Fibroblast of lung (primary cell): ENCODE measurements at regions not wholly inside any gene's neighbourhood (a gene's known extent, or its start where the extent isn't known, plus 50 kb on each side); places are given as distances from the start of the nearest gene placed in this dataset.

Experiments used
- DNase-seq, 2 donors: peaks; one replicate each; pipeline versions ENCODE4 v3.0.0 to v3.0.0-alpha.2; 2010; ENCODE audit warnings: low read depth in 2 of 2
- H2AFZ ChIP-seq: 2 replicates; pipeline ENCODE4 v1.5.1; 2012; ENCODE audit warnings: low read length, control low read depth, inconsistent platforms
- H3K27ac ChIP-seq: 2 replicates; pipeline ENCODE4 v1.5.1; 2011; ENCODE audit warnings: low read length, control low read depth; ENCODE audit not compliant: insufficient read depth
- H3K27me3 ChIP-seq: 2 replicates; pipeline ENCODE4 v1.5.1; 2011; ENCODE audit warnings: mild to moderate bottlenecking, low read length; ENCODE audit not compliant: control insufficient read depth, insufficient read depth
- H3K36me3 ChIP-seq: 2 replicates; pipeline ENCODE4 v1.5.1; 2011; ENCODE audit warnings: low read length; ENCODE audit not compliant: control insufficient read depth, insufficient read depth
- H3K4me1 ChIP-seq: 2 replicates; pipeline ENCODE4 v1.5.1; 2011; ENCODE audit warnings: low read length; ENCODE audit not compliant: control insufficient read depth, insufficient read depth; ENCODE audit errors: extremely low read depth
- H3K4me2 ChIP-seq: 2 replicates; pipeline ENCODE4 v1.5.1; 2011; ENCODE audit warnings: low read length, control low read depth; ENCODE audit not compliant: insufficient read depth; ENCODE audit errors: extremely low read depth
- H3K4me3 ChIP-seq, 4 experiments: fragments of 200-600 bp in 1 of 4; sonication (generic) in 1 of 4; replicated peaks in 1 of 4; 2 replicates each; pipeline ENCODE4 v1.5.1; 2011 to 2016; ENCODE audit warnings: low read length in 4 of 4, low read depth in 3 of 4, mild to moderate bottlenecking in 3 of 4, control low read depth in 2 of 4, inconsistent platforms in 1 of 4, mixed read lengths in 1 of 4; ENCODE audit not compliant: insufficient read depth in 1 of 4; ENCODE audit errors: control extremely low read depth in 1 of 4
- H3K79me2 ChIP-seq: 2 replicates; pipeline ENCODE4 v1.5.1; 2012; ENCODE audit warnings: mild to moderate bottlenecking, low read length, inconsistent platforms; ENCODE audit not compliant: control insufficient read depth, insufficient read depth
- H3K9ac ChIP-seq: 2 replicates; pipeline ENCODE4 v1.5.1; 2011; ENCODE audit warnings: mild to moderate bottlenecking, low read length, control low read depth; ENCODE audit not compliant: insufficient read depth
- H3K9me3 ChIP-seq: 2 replicates; pipeline ENCODE4 v1.5.1; 2012; ENCODE audit warnings: low read depth, low read length; ENCODE audit not compliant: control insufficient read depth, insufficient read depth
- H4K20me1 ChIP-seq: 2 replicates; pipeline ENCODE4 v1.5.1; 2011; ENCODE audit warnings: low read length; ENCODE audit not compliant: control insufficient read depth, insufficient read depth; ENCODE audit errors: extremely low read depth
- CTCF ChIP-seq, 2 donors: IDR thresholded peaks in 1 of 2; conservative IDR thresholded peaks in 1 of 2; 1 replicate in 1 of 2; 2 replicates in 1 of 2; pipeline ENCODE4 v1.5.1; 2011 to 2012; ENCODE audit warnings: low read length in 2 of 2, control low read depth in 1 of 2, inconsistent platforms in 1 of 2, low read depth in 1 of 2, mild to moderate bottlenecking in 1 of 2
- EZH2 ChIP-seq: IDR thresholded peaks from 2 replicates; pipeline ENCODE4 v1.5.1; 2012; ENCODE audit warnings: low read length, control low read depth, mild to moderate bottlenecking; ENCODE audit errors: missing control alignments

GRCh38 chr7:136174477-136175125 is 197.4 kb upstream of the MTPN start:
- no peak overlapping the region for H2AFZ ChIP-seq
- no peaks in the 10 kb centered on the region for H3K79me2 ChIP-seq
- TF ChIP-seq CTCF (conservative IDR thresholded peaks at IDR 0.05 in 1 of 2, IDR thresholded peaks at IDR 0.05 in 1 of 2; ENCODE audit: low read depth in 1 of 2, low read length in 2 of 2) (no peak), EZH2 (no peak)
- H3K4me3 ChIP-seq: no peak overlapping the region
- no peak overlapping the region for H3K4me2 ChIP-seq
- H3K4me1 ChIP-seq: no peaks in the 10 kb centered on the region
- H4K20me1 ChIP-seq: no peaks in the 10 kb centered on the region
- no peak overlapping the region for H3K9ac ChIP-seq
- no peaks in the 10 kb centered on the region for H3K36me3 ChIP-seq
- H3K27ac ChIP-seq: no peak overlapping the region
- H3K27me3 ChIP-seq: no peaks in the 10 kb centered on the region
- no peak for DNase-seq
- H3K9me3 ChIP-seq: no peaks in the 10 kb centered on the region

GRCh38 chr7:136173874-136174273 is 196.7 kb upstream of the MTPN start:
- no peaks in the 10 kb centered on the region for H3K36me3 ChIP-seq

GRCh38 chr7:136171233-136171632 is 194.1 kb upstream of the MTPN start:
- Histone ChIP-seq H3K9me3 (no peaks in the 10 kb centered on the region), H3K9ac (no peak overlapping the region), H3K27me3 (no peaks in the 10 kb centered on the region), H3K79me2 (no peaks in the 10 kb centered on the region), H3K4me3 (no peak overlapping the region), H4K20me1 (no peaks in the 10 kb centered on the region), H2AFZ (no peak overlapping the region), H3K4me2 (no peak overlapping the region), H3K27ac (no peak overlapping the region), H3K4me1 (no peaks in the 10 kb centered on the region), H3K36me3 (no peaks in the 10 kb centered on the region)
- no peak for DNase-seq
- TF ChIP-seq EZH2 (no peak), CTCF (conservative IDR thresholded peaks at IDR 0.05 in 1 of 2, IDR thresholded peaks at IDR 0.05 in 1 of 2; ENCODE audit: low read depth in 1 of 2, low read length in 2 of 2) (no peak)

More at GRCh38 chr7:136173874-136174273, 196.7 kb upstream of the MTPN start:
- H3K4me2 ChIP-seq: no peak overlapping the region
- H3K79me2 ChIP-seq: no peaks in the 10 kb centered on the region
- no peak for TF ChIP-seq EZH2
- no peak for TF ChIP-seq CTCF (conservative IDR thresholded peaks at IDR 0.05 in 1 of 2, IDR thresholded peaks at IDR 0.05 in 1 of 2; ENCODE audit: low read depth in 1 of 2, low read length in 2 of 2)
- H2AFZ ChIP-seq: no peak overlapping the region
- no peak overlapping the region for H3K27ac ChIP-seq
- no peak overlapping the region for H3K4me3 ChIP-seq
- H3K4me1 ChIP-seq: no peaks in the 10 kb centered on the region
- no peaks in the 10 kb centered on the region for H3K9me3 ChIP-seq
- H3K27me3 ChIP-seq: no peaks in the 10 kb centered on the region
- no peaks in the 10 kb centered on the region for H4K20me1 ChIP-seq
- H3K9ac ChIP-seq: no peak overlapping the region
- no peak for DNase-seq
